ENCODE measurements at regions not wholly inside any gene's neighbourhood (a gene's known extent, or its start where the extent isn't known, plus 50 kb on each side); places are given as distances from the start of the nearest gene placed in this dataset.

- no peak for DNase-seq
- Histone ChIP-seq H3K36me3 (no peaks in the 10 kb centered on the region), H3K9me3 (no peaks in the 10 kb centered on the region), H3K27ac (no peak overlapping the region), H3K4me3 (replicated peaks in 1 of 3) (no peak overlapping the region), H3K4me1 (no peaks in the 10 kb centered on the region), H3K27me3 (no peaks in the 10 kb centered on the region)
- TF ChIP-seq POLR2A (IDR thresholded peaks at IDR 0.05) (no peak), CTCF (IDR thresholded peaks at IDR 0.05) (no peak)
- intact Hi-C loops (cut with DNase I): no loop called here
- WGBS, 2 donors: 85 to 87% methylated on average over 28 to 29 of the region's 29 CpGs
Observed at GRCh38 chr13:111511805-111512504, 191.5 kb downstream of the TEX29 start.

GRCh38 chr13:111512707-111513106 is 192.3 kb downstream of the TEX29 start:
- Histone ChIP-seq H3K4me1 (no peaks in the 10 kb centered on the region), H3K9me3 (no peaks in the 10 kb centered on the region), H3K36me3 (no peaks in the 10 kb centered on the region), H3K27me3 (no peaks in the 10 kb centered on the region), H3K27ac (no peak overlapping the region), H3K4me3 (replicated peaks in 1 of 3) (no peak overlapping the region)
- intact Hi-C loops (cut with DNase I): no loop called here
- DNase-seq: no peak
- WGBS, 2 donors: 86 to 87% methylated on average over 13 of the region's 13 CpGs
- TF ChIP-seq CTCF (IDR thresholded peaks at IDR 0.05) (no peak), POLR2A (IDR thresholded peaks at IDR 0.05) (no peak)

- 78 to 81% methylated on average over 28 to 31 of the region's 31 CpGs for WGBS, 2 donors
- H3K4me1 ChIP-seq: no peaks in the 10 kb centered on the region
- no peak for TF ChIP-seq CTCF (IDR thresholded peaks at IDR 0.05)
- TF ChIP-seq POLR2A (IDR thresholded peaks at IDR 0.05): no peak
- H3K27ac ChIP-seq: no peak overlapping the region
- H3K36me3 ChIP-seq: no peaks in the 10 kb centered on the region
- no peaks in the 10 kb centered on the region for H3K9me3 ChIP-seq
- H3K4me3 ChIP-seq (replicated peaks in 1 of 3): no peak overlapping the region
- H3K27me3 ChIP-seq: no peaks in the 10 kb centered on the region
- no peak for DNase-seq
- intact Hi-C loops (cut with DNase I): no loop called here
Observed at GRCh38 chr13:111513766-111514609, 193.5 kb downstream of the TEX29 start.

GRCh38 chr13:111514610-111515306 is 194.3 kb downstream of the TEX29 start:
- Histone ChIP-seq H3K9me3 (no peaks in the 10 kb centered on the region), H3K4me1 (no peaks in the 10 kb centered on the region), H3K27me3 (no peaks in the 10 kb centered on the region), H3K36me3 (no peaks in the 10 kb centered on the region), H3K27ac (no peak overlapping the region), H3K4me3 (replicated peaks in 1 of 3) (no peak overlapping the region)
- intact Hi-C loops (cut with DNase I): no loop called here
- TF ChIP-seq POLR2A (IDR thresholded peaks at IDR 0.05): no peak
- TF ChIP-seq CTCF (IDR thresholded peaks at IDR 0.05): no peak
- 66 to 68% methylated on average over 22 to 24 of the region's 24 CpGs for WGBS, 2 donors
- DNase-seq: no peak

- Histone ChIP-seq H3K9me3 (no peaks in the 10 kb centered on the region), H3K4me3 (replicated peaks in 1 of 3) (no peak overlapping the region), H3K27me3 (no peaks in the 10 kb centered on the region), H3K27ac (no peak overlapping the region), H3K36me3 (no peaks in the 10 kb centered on the region), H3K4me1 (no peaks in the 10 kb centered on the region)
- TF ChIP-seq POLR2A (IDR thresholded peaks at IDR 0.05) (no peak), CTCF (IDR thresholded peaks at IDR 0.05) (no peak)
- WGBS, 2 donors: 50 to 61% methylated on average over 3 of the region's 3 CpGs
- intact Hi-C loops (cut with DNase I): no loop called here
- no peak for DNase-seq
Observed at GRCh38 chr13:111515307-111515617, 194.8 kb downstream of the TEX29 start.
